ENCODE measurements at regions not wholly inside any gene's neighbourhood (a gene's known extent, or its start where the extent isn't known, plus 50 kb on each side); places are given as distances from the start of the nearest gene placed in this dataset.
A peak's percentile ranks its signal among the peaks of the same experiment; 100 is the strongest.
"Not testable (repeated sequence)": the region's sequence is repeated elsewhere in the genome, so short reads cannot be mapped to it uniquely, and the experiment has no call there.

- no peak for DNase-seq (ENCODE audit: low spot score)
Observed at GRCh38 chr7:32762925-32763293, 128.7 kb downstream of the KBTBD2 start.

GRCh38 chr7:32762206-32762924 lies 129.2 kb downstream of the KBTBD2 start:
- DNase-seq (ENCODE audit: low spot score), result not testable (repeated sequence)

DNA sequence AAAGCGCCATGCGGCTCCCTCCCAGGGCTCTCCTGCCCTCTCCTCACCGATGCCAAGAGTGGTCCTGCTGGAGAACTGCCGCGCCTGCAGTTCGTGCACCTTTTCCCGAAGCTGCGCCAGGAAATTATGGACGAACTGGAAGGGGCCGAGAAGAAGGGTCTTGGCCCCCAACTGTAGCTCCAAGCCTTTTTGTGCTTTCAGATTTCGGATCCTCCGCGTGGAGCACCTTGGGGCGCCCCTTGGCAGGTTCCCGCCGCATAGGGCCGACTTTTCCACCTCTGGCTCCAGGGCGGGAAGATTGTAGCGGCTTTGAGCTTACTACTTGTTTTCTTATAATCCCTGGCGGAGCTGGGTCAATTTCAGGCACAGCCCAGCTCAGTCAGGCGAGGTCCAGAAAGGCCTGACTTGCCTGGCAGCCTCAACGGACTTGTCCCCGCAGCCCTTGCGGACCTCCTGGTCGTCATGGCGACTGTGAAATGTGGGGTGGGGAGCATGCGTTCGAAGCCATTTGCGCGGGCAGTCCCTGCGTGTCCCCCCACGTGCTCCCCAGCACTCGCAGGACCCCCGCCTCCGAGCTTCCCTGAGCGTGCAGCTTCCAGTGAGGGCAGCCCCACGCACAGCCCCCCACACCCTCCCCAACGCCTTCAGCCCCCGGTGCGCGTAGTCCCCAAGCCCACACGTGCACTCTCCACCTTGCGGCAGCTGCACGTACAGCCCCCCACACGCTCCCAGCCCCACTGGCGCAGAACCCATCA lies 129.9 kb downstream of the KBTBD2 start:
- no peak for DNase-seq (ENCODE audit: low spot score)

DNA sequence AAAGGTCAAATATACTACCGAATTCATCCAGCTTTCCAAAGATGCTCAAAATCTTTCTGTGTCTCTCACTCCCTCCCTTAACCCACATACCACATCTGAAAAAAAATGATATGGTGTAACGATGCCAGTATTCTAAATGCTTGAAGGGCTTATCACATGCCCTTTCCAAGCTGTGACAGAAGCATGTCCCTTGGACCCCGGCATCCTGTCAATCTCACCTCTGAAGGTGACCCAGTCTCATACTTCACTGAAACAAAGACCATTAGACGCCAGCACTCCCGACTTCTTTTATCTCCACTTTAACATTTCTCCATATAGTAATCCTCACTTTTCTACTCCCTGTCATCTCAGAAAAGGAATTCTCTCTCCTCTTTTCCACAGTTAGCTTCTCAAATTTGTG lies 130.8 kb downstream of the KBTBD2 start:
- not testable (repeated sequence) for DNase-seq (ENCODE audit: low spot score)

- DNase-seq (ENCODE audit: low spot score), result not testable (repeated sequence)
Observed at GRCh38 chr7:32759859-32760258, 131.7 kb downstream of the KBTBD2 start.

DNA sequence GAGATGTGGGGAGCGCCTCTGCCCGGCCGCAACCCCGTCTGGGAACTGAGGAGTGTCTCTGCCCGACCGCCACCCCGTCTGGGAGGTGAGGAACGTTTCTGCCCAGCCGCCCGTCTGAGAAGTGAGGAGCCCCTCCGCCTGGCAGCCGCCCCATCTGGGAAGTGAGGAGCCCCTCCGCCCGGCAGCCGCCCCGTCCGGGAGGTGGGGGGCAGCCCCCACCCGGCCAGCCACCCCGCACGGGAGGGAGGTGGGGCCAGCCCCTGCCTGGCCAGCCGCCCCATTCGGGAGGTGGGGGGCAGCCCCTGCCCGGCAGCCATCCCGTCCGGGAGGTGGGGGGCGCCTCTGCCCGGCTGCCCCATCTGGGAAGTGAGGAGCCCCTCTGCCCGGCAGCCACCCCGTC lies 137.7 kb downstream of the KBTBD2 start:
- not testable (repeated sequence) for DNase-seq (ENCODE audit: low spot score)

GRCh38 chr7:32748337-32748736 lies 143.2 kb downstream of the KBTBD2 start:
- DNase-seq (ENCODE audit: low spot score), result not testable (repeated sequence)

GRCh38 chr7:32747443-32748148 lies 144.0 kb downstream of the KBTBD2 start:
- not testable (repeated sequence) for DNase-seq (ENCODE audit: low spot score)

GRCh38 chr7:32741853-32742476 lies 149.6 kb downstream of the KBTBD2 start:
- not testable (repeated sequence) for DNase-seq (ENCODE audit: low spot score)

DNA sequence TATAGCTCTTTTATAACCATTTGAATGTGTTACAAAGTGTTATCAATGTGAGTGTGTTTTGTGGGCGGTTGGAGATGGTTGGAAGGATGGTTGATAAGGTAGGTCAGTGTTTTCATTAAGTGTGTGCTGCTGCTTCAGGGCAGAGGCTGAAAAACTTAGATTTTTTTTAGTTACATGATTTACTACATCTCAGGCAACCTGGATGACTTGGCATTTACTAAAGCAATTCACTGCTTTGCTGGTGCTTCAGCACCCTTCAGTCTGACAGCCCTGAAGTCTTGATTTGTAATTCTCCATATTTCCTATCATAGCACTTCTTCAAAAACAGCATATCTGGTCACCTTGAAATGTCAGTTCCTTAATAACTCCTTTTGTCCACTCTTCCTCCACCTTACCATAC lies 151.8 kb downstream of the KBTBD2 start:
- DNase-seq (ENCODE audit: low spot score), result not testable (repeated sequence)

- not testable (repeated sequence) for DNase-seq (ENCODE audit: low spot score)
Observed at GRCh38 chr7:32738390-32738789, 153.2 kb downstream of the KBTBD2 start.

DNA sequence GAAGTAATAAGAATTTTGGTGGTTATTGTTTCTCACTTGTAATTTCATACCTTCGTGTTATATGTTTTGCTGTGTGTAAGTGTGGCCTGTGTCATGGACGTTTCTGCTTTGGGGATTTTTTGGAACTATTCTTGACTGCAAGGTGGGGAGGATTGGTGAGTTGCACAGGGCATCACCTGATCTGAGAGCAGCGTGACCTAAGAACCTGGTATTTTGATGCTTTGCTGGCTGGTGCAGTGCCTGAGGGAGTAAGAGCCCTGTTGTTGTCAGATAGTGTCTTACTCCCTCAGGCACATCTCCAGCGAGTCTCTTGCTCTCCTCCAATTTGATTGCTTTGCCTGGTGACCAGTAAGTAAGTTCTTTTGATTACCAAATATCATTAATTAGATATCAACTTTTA lies 158.8 kb downstream of the KBTBD2 start:
- not testable (repeated sequence) for DNase-seq (ENCODE audit: low spot score)

GRCh38 chr7:32729335-32729675 lies 162.3 kb downstream of the KBTBD2 start:
- DNase-seq (ENCODE audit: low spot score), result not testable (repeated sequence)

DNA sequence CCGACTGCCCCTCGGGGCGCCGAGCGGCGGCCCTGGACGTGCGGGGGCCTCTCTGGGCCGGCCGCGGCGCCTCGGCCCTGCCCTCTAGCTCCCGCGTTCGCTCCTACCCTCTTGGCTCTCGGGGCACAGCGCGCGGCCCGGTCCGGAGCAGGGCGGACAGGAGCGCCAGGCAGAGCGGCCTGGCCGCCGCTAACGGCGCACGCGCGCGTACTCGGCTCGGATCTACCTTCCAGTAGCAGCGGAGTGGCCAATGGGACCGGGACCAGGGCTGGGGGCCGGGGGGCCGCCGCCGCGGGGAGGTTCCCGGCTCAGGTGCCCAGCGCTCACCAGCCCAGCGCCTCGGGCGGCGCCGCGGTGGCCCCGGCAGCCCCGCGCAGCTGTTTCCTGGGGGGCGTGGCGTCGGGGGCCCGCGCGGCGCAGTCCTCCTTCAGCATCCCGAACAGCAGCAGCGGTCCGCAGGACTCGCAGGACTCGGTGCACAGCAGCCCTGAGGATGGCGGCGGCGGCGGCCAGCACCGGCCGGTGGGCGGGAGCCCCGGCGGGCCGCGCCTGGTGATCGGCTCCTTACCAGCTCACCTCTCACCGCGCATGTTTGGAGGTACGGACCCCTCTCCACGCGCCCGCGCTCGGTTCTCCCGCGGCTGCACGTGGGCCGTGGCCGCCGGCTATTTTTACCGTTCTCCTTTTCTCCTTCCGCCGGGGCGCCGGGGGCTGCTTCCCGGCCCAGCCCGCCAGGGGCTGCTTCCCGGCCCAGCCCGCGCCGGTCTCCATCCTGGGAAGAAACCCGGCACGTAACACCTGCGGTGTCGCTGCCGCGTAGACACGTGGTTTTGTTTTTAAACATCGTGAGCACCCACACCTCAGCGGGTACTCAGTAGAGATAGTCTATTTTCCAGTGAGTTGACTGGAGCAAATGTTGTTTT lies 162.9 kb downstream of the KBTBD2 start:
- DNase-seq (ENCODE audit: low spot score), result peak; percentile 8

- peak; percentile 28 for DNase-seq (ENCODE audit: low spot score)
Observed at GRCh38 chr7:32727483-32728411, 163.8 kb downstream of the KBTBD2 start.

- not testable (repeated sequence) for DNase-seq (ENCODE audit: low spot score)
Observed at GRCh38 chr7:32722837-32723236, 168.7 kb downstream of the KBTBD2 start.

DNA sequence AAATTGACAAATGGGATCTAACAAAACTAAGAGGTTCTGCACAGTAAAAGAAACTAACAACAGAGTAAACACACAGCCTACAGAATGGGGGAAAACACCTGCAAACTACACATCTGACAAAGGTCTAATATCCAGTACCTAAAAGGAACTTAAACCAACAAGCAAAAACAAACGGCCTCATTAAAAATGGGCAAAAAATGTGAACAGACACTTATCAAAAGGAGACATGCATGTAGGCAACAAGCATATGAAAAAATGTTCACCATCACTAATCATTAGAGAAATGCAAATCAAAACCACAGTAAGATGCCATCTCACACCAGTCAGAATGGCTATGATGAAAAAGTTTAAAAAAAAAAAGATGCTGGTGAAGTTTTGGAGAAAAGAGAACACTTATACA lies 197.4 kb downstream of the KBTBD2 start:
- DNase-seq (ENCODE audit: low spot score), result no peak

GRCh38 chr7:32691965-32692815 lies 196.9 kb downstream of the AVL9 start:
- DNase-seq (ENCODE audit: low spot score), result not testable (repeated sequence)

- not testable (repeated sequence) for DNase-seq (ENCODE audit: low spot score)
Observed at GRCh38 chr7:32688092-32688491, 192.8 kb downstream of the AVL9 start.
